ENCODE measurements at regions not wholly inside any gene's neighbourhood (a gene's known extent, or its start where the extent isn't known, plus 50 kb on each side); places are given as distances from the start of the nearest gene placed in this dataset.
"Not testable (repeated sequence)": the region's sequence is repeated elsewhere in the genome, so short reads cannot be mapped to it uniquely, and the experiment has no call there.

GRCh38 chr7:101679653-101680173, 50.6 kb upstream of the MYL10 start:
- not testable (repeated sequence) for DNase-seq

GRCh38 chr7:101680406-101681145, 51.5 kb upstream of the MYL10 start:
- no peak for DNase-seq

GRCh38 chr7:101681170-101682007, 52.3 kb upstream of the MYL10 start:
- no peak for DNase-seq

GRCh38 chr7:101684983-101685330, 55.9 kb upstream of the MYL10 start:
- DNase-seq: no peak

DNA sequence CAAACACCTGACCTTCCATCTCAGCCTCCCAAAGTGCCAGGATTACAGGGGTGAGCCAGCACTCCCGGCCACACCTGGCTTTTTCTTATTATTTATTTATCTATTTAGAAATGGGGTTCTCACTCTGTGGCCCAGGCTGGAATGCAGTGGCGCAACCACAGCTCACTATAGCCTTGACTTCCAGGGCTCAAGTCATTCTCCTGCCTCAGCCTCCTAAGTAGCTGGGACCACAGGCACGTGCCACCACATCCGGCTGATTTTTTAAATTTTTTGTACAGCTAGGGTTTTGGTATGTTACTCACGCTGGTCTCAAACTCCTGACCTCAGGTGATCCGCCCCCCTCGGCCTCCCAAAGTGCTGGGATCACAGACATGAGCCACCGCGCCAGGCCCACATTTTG, 56.9 kb upstream of the MYL10 start:
- no peak for DNase-seq

DNA sequence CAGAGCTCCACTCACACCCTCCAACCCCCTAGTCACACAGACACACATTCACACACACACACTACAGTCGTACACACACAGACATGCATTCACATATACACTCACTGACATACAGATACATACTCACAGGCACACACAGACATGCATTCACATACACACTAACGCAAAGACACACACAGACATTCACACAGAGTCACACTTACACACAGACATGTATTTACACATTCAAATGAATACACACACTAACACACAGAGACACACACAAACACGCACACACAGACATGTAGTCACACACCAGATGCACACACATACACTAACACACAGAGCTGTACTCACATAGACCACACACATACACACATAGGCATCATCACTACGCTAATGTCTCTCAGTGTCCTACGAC, 58.0 kb upstream of the MYL10 start:
- no peak for DNase-seq

- no peak for DNase-seq
These were observed 58.7 kb upstream of the MYL10 start for GRCh38 chr7:101687791-101688182.

DNA sequence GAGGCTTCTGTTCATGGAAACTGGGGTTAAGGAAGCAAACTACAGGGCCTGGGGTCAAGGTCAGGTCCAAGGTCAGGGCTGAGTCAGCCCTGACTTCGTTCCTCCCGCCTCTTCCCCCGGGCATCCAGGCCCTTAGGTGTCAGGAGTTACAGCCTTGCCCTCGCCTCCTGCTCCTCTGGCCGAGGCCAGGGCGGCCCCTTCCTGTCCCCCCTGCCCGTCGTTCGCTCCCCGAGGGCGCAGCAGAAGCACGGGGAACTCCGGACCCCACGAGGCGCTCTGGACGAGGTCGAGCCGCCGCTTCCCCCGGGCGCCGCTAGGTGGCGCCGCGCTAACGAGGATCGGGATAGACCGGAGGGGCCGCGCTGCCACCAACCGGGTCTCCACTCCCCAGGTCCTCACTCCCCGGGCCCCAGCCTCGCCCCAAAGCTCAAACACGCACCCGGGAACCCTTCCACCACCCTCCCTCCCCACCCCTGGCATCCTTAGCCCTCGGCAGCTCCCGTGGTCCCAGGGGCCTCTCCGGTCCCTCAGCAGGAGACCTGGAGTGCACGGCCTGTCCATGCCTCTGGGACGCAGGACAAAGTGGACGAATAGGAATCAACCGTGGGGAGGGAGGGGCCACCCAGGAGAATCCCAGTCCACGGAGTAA, 59.2 kb upstream of the MYL10 start:
- DNase-seq: peak; percentile 38 to 65

DNA sequence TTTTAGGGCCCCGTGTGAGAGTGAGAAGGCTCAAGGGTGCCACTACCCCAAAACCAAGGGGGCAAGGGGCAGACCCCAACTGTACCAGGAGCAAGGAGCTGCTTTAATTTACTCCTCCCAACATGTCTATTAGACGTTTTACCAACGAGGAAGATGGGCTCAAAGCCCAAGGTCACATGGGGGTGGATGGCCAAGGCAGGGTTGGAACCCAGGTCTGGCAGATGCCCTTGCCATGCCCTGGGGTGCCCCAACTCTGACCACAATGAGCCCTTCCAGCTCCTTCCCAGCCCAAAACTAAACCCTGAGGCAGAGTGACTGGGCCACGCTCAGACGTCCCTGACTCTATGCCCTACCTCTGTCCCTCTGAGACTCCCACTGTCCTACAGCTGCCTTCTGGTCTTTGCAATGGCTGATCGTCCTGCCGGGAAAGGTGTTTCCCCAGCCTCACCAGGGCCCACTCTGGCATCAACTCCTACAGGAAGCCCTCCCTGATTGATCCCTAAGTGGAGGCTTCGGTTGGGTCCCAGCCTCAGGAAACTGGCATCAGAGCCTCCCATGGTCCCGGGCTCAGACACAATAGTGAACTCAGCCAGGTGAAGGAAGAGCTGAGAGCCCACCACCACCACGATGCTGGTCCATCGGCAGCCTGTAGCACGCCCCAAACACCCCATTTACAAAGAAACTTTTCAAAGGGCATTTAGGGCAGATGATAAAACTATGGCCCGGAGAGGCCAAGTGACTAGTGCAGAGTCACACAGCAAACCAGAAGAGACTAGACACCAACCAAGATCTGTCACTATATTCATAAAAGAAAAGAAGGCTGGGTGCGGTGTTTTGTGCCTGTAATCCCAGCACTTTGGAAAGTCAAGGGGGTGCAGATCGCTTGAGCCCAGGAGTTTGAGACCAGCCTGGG, 60.2 kb upstream of the MYL10 start:
- DNase-seq: no peak

- DNase-seq: no peak
These were observed 61.0 kb upstream of the MYL10 start for GRCh38 chr7:101690061-101690460.

- DNase-seq: no peak
These were observed 62.8 kb upstream of the MYL10 start for GRCh38 chr7:101691822-101692384.

DNA sequence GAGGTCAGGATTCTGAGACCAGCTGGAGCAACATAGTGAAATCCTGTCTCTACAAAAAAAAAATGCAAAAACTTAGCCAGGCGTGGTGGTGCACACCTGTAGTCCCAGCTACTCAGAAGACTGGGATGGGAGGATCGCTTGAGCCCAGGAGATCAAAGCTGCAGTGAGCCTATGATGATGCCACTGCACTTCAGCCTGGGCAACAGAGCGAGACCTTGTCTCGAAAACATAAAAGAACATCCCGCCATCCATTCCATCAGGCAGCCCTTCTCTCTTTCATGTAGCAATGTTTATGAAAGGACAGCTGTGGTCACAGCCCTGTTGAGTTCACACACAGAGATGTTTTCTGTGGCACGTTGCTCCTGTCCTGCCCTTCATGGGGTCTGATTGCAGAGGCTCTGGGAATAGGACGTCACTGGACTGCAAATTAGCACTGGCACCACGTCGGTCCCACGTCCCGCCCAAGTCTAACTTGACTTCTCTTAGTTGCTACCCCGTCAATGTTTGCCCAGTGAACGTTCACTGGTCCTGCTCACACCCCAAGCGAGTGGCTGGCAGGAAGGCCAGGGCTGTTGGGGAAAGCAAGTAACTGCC, 64.5 kb upstream of the MYL10 start:
- DNase-seq: no peak

- no peak for DNase-seq
These were observed 69.9 kb upstream of the MYL10 start for GRCh38 chr7:101698964-101699363.

DNA sequence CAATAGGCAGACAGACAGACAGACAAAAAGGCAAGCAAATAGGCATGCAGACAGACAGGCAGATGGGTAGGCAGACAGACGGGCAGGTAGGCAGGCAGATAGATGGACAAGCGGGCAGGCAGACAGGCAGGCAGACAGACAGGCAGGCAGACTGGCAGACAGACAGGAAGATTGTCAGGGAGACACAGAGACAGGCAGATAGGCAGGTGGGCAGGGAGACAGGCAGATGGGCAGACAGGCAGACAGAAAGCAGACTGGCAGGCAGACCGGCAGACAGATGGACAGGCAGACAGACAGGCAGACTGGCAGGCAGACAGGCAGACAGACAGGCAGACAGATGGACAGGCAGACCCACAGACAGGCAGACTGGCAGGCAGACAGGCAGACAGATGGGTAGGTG, 70.3 kb upstream of the MYL10 start:
- no peak for DNase-seq

- no peak for DNase-seq
These were observed 71.1 kb upstream of the MYL10 start for GRCh38 chr7:101699881-101700823.

- DNase-seq: no peak
These were observed 72.2 kb upstream of the MYL10 start for GRCh38 chr7:101701153-101701794.

GRCh38 chr7:101702362-101702850, 73.3 kb upstream of the MYL10 start:
- no peak for DNase-seq

DNA sequence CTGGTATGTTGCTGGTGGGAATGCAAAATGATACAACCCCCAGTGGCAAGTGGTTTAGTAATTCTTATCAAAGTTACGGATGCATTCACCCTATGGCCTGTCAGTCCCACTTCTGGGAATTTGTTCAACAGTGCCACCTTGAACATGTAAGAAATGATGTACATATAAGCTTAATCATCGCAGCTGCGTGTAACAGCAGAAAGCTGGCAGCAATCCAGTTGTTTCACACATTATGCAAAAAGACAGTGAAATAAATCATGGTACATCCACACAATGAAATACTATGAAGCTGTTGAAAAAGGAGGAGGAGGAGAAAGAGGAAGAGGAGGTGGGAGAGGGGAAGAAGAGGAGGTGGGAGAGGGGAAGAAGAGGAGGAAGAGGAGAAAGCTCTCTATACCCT, 76.2 kb upstream of the MYL10 start:
- no peak for DNase-seq

GRCh38 chr7:101707587-101707986, 78.5 kb upstream of the MYL10 start:
- DNase-seq: no peak

DNA sequence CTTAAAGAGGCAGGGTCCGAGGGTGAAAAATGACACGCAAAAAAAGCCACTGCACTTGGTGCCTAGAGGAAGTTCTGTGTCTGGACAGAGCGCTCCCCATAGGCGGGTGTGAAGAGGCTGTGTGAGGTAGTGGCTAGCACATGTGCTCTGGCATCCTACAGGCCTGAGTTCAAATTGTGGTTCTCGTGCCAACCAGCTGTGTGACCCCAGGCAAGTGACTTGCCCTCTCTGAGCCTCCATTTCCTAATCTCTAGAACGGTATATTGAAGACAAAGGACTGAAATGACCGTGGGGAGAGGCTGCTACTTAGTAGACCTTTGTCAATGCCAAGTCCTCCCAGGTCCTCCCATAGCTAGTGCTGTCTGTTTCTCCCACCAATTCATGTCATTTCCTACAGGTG, 79.1 kb upstream of the MYL10 start:
- no peak for DNase-seq
